T-helper 2 cell treated with Interferon-gamma antibody and Interleukin-4, amounts not matched to agents 100 ng/mL and 5 ng/mL, for 36 hours (primary cell): ENCODE measurements at regions not wholly inside any gene's neighbourhood (a gene's known extent, or its start where the extent isn't known, plus 50 kb on each side); places are given as distances from the start of the nearest gene placed in this dataset.

Experiments used
- intact Hi-C: fragments of 100-400 bp; cut with micrococcal nuclease; formaldehyde crosslinking; loops from one replicate; pipeline ENCODE4 v1.15.1; 2023

- intact Hi-C loops: no loop called here
Observed at GRCh38 chr13:78339927-78340326, 263.4 kb downstream of the POU4F1 start.

- intact Hi-C loops: no loop called here
Observed at GRCh38 chr13:78334059-78334458, 269.3 kb downstream of the POU4F1 start.

DNA sequence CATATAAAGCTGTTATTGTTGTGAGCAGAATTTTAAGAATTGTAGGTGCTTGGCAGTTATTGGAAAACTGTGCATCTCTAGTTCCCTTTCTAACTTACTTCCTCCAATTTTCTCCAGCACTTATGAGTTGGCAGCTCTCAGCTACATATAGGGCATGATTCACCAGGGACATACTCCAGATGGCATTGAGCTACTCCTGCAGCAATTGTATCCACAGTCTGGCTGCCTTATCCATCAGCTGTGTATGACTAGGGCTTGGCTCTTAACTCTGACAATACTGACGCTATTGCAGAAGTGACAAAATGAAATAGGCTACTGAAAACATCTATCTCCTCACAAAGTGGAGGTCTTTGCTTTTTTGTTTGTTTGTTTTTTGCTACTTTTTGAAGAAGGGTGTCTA is 276.7 kb downstream of the POU4F1 start:
- intact Hi-C loops: no loop called here

DNA sequence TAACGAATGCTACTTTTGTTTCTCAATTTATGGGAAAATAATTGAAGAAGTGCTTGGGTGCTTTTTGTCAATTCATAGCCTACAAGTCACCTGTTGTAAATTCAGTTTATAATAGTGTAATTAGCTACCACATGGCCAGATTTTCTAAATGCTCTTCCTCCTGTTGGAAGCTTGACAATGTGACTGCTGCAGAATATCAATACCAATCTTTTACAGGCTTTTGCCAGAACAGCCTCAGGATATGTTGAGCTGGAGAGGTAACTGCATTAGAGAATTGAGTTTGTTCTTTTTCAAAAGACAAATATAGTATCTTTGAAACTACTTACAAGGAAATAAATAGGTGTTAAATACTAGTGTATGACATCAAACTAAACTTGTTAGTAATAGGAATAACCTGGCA is 277.8 kb downstream of the POU4F1 start:
- intact Hi-C loops: no loop called here

GRCh38 chr13:78323848-78324247 is 279.5 kb downstream of the POU4F1 start:
- intact Hi-C loops: no loop called here

GRCh38 chr13:78323040-78323439 is 280.3 kb downstream of the POU4F1 start:
- intact Hi-C loops: no loop called here

GRCh38 chr13:78319101-78319627 is 284.2 kb downstream of the POU4F1 start:
- intact Hi-C loops: no loop called here

- intact Hi-C loops: no loop called here
Observed at GRCh38 chr13:78317030-78317429, 286.3 kb downstream of the POU4F1 start.

- intact Hi-C loops: no loop called here
Observed at GRCh38 chr13:78309497-78310180, 293.7 kb downstream of the POU4F1 start.

DNA sequence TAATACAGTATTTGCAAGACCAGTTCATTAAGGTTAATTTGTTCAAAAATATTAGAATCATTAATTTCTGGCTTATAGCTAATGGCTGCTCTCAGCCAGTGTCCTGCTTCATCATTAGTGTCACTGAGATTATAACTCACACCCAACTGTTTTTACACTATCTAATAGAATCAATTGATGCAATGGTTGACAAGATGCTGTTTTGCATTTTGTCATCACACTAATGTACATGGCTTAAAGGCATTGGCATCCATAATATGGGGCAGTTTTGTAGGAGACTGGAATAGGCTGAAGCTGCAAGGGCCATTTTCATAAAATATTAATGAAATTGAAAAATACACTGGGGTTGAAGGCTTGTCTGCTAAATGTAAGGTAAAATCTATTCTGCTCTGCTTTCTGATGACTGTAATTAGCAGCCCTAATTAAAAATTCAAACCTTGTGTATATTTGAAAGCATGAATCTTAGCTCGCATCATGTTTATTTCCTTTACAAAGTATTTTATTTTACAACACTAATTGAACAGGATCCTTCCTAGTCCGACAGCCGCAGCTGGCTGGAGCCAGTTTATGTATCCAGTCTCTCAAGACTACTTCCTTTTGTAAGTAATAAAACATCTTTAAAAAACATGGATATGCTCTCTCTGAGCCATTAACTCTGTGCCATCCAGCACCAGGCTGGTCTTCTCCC is 296.7 kb downstream of the POU4F1 start:
- intact Hi-C loops: no loop called here

DNA sequence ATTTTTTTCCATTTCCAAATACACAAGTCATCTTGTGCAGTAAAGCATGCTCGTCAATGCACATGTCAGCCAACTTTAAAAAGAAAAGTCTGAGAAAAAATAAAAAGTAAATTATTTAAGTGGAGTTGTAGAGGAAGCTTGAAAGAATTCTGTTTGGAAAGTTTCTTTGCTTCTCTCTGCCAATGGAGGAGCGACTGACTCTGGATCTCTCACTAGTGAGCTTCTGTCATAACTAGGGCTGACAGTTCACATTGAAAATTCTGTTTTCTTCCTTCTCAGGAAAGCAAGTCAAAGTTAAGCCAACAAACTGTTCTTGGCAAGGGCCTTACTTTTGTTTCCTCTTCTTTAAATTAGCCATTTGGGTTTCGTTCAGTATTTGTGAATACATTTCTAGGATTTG is 298.2 kb downstream of the POU4F1 start:
- intact Hi-C loops: no loop called here

- intact Hi-C loops: no loop called here
Observed at GRCh38 chr13:78299832-78300623, 303.3 kb downstream of the POU4F1 start.

- intact Hi-C loops: no loop called here
Observed at GRCh38 chr13:78298657-78299056, 304.7 kb downstream of the POU4F1 start.

GRCh38 chr13:78286748-78287147 is 316.6 kb downstream of the POU4F1 start:
- intact Hi-C loops: no loop called here

DNA sequence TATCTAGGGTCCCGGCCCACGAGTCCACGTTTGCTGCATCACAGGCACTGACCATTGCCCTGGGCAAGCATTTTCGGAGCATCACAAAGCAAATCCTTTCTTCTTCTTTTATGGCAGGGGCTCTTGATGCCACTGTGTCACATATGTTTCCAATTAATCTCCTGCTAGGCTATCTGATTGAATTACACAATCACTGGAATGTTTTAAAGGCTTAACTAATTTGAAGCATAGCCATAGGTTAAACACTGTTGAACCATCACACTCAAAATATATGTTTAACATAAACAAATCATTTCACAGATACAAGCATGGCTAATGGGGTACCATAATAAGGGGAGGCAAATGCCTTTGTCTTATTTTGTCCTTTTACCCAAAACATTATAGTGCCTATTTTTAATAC is 338.3 kb downstream of the POU4F1 start:
- intact Hi-C loops: no loop called here

DNA sequence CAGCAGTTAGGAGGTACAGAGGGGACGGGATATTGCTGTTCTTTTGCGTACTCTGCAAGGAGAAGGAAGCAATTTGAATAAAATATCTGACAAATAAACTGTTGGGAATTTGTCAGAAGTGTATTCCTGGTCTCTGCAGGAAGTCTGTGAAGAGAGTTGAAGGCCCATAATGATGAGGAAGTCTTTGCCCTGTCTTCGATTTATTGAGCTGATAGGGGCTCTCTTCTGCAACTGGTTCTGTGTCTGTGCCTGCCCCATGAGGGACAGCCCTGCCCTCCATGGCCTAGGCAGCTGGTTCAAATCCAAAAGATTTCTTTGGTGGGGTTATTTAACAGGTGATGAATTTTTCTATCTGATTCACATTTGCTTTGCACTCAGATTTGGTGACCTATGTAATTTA is 339.7 kb upstream of the EDNRB start:
- intact Hi-C loops: no loop called here

GRCh38 chr13:78256484-78256883 is 337.9 kb upstream of the EDNRB start:
- intact Hi-C loops: no loop called here

- intact Hi-C loops: no loop called here
Observed at GRCh38 chr13:78254113-78254512, 335.5 kb upstream of the EDNRB start.

DNA sequence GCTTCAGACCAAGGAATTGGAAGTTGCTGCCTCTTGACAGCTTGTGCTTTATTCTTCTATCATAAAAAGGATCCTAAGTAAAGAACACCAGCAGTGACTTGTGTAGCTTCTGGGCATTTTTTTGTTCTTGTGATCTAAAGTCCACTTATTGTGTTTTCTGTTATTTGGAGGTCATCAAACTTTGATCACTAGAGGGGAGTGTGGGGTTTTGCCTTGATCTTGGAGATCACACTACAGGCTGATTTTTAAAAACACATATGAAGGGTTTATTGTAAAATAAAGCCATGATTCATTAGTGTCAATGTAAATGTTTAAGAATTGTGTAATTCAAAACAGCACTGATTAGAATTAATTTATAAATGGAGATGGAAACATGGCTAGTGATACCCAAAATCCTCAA is 328.7 kb upstream of the EDNRB start:
- intact Hi-C loops: no loop called here

GRCh38 chr13:78241278-78241919 is 322.8 kb upstream of the EDNRB start:
- intact Hi-C loops: no loop called here

GRCh38 chr13:78239714-78240113 is 321.1 kb upstream of the EDNRB start:
- intact Hi-C loops: no loop called here

DNA sequence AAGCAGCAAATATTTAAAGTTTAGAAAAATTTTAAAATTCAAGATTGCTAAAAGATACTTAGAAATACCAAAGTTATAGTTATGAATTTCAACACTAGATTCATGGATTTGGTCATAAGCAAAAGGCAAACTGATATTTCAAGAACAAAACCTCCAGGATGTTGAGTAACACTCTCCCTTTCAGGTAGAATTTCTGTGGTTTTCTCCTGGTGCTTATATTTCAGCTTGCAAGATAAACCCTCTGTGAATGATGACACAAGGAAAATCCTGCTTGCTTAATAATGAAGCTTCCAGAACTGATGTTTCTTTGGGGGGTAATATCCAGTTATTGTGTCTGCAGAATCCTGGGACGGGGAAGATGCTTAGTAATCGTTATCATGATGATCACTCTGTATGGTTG is 320.3 kb upstream of the EDNRB start:
- intact Hi-C loops: no loop called here
